HL-60 (cell line): ENCODE measurements at regions not wholly inside any gene's neighbourhood (a gene's known extent, or its start where the extent isn't known, plus 50 kb on each side); places are given as distances from the start of the nearest gene placed in this dataset.

Experiments used
- CTCF ChIP-seq: IDR thresholded peaks from one replicate; pipeline ENCODE4 v1.5.1; 2011; ENCODE audit warnings: low read length, control low read depth, inconsistent platforms; ENCODE audit not compliant: insufficient read depth
- POLR2AphosphoS5 ChIP-seq: IDR thresholded peaks from 2 replicates; pipeline ENCODE4 v1.6.1; 2012; ENCODE audit warnings: low read depth
- REST ChIP-seq: IDR thresholded peaks from 2 replicates; pipeline ENCODE4 v1.6.1; 2012; ENCODE audit warnings: low read depth; ENCODE audit not compliant: insufficient replicate concordance
- SPI1 ChIP-seq: IDR thresholded peaks from 2 replicates; pipeline ENCODE4 v1.6.1; 2012; ENCODE audit warnings: low read depth, mild to moderate bottlenecking, borderline replicate concordance

GRCh38 chr5:161085056-161085455 is 233.0 kb upstream of the ATP10B start:
- TF ChIP-seq POLR2AphosphoS5 (no peak), CTCF (no peak), REST (no peak), SPI1 (no peak)
